Ascending aorta (tissue), 2 donors: ENCODE measurements at regions not wholly inside any gene's neighbourhood (a gene's known extent, or its start where the extent isn't known, plus 50 kb on each side); places are given as distances from the start of the nearest gene placed in this dataset.

Experiments
- DNase-seq, 2 donors: peaks; one replicate each; pipeline ENCODE4 v3.0.0-alpha.2; 2019; ENCODE audit warnings: low spot score in 2 of 2
- H3K27ac ChIP-seq, 2 donors: fragments of 200-600 bp; sonication (generic); one replicate each; pipeline ENCODE4 v1.5.1; 2016 to 2017; ENCODE audit warnings: mild to moderate bottlenecking in 1 of 2
- H3K27me3 ChIP-seq: fragments of 200-600 bp; sonication (generic); one replicate; pipeline ENCODE4 v1.5.1; 2017
- H3K36me3 ChIP-seq, 2 donors: fragments of 200-600 bp; sonication (generic); one replicate each; pipeline ENCODE4 v1.5.1; 2016
- H3K4me1 ChIP-seq, 2 donors: fragments of 200-600 bp; sonication (generic); one replicate each; pipeline ENCODE4 v1.5.1; 2016 to 2017; ENCODE audit warnings: mild to moderate bottlenecking in 1 of 2
- H3K4me3 ChIP-seq, 2 donors: fragments of 200-600 bp; sonication (generic); one replicate each; pipeline ENCODE4 v1.5.1; 2016 to 2017; ENCODE audit warnings: mild to moderate bottlenecking in 1 of 2
- H3K9me3 ChIP-seq, 2 donors: fragments of 200-600 bp; sonication (generic); one replicate each; pipeline ENCODE4 v1.5.1; 2016
- intact Hi-C: fragments of 100-400 bp; cut with DNase I; formaldehyde crosslinking; loops from one replicate; pipeline ENCODE4 v1.15.1; 2023
- TF ChIP-seq, protein P1 (sequence below), 3 experiments: fragments of 200-600 bp in 2 of 3; fragments of 450-650 bp in 1 of 3; sonication (generic) in 2 of 3; IDR thresholded peaks; one replicate each; pipeline ENCODE4 v1.5.1; 2016 to 2019; ENCODE audit warnings: antibody characterized with exemption in 3 of 3, mild to moderate bottlenecking in 1 of 3, moderate library complexity in 1 of 3

DNA sequence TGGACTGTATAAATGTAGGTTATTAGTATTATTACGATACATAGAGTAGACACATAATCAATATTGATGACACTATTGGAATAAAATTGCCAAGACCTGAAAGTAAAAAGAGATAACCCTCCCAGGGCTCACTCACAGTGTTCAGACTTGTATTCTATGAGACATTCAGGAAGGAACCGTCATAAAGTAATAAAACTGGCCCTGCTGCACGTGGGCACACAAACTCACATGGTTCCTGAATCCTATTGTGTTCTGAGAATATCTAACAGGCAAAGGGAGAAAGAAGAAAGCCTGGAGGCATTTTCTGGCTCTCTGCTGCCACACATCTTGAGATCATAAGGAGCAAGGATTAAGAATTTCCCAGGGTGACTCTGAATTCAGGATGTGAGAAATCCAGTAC, 575.9 kb downstream of the HS3ST4 start:
- H3K9me3 ChIP-seq, result no peaks in the 10 kb centered on the region
- no peaks in the 10 kb centered on the region for H3K36me3 ChIP-seq
- DNase-seq, result no peak
- H3K27ac ChIP-seq, result no peak overlapping the region
- no peak overlapping the region for H3K4me3 ChIP-seq
- no peaks in the 10 kb centered on the region for H3K4me1 ChIP-seq
- no peaks in the 10 kb centered on the region for H3K27me3 ChIP-seq
- TF ChIP-seq, protein P1, sequence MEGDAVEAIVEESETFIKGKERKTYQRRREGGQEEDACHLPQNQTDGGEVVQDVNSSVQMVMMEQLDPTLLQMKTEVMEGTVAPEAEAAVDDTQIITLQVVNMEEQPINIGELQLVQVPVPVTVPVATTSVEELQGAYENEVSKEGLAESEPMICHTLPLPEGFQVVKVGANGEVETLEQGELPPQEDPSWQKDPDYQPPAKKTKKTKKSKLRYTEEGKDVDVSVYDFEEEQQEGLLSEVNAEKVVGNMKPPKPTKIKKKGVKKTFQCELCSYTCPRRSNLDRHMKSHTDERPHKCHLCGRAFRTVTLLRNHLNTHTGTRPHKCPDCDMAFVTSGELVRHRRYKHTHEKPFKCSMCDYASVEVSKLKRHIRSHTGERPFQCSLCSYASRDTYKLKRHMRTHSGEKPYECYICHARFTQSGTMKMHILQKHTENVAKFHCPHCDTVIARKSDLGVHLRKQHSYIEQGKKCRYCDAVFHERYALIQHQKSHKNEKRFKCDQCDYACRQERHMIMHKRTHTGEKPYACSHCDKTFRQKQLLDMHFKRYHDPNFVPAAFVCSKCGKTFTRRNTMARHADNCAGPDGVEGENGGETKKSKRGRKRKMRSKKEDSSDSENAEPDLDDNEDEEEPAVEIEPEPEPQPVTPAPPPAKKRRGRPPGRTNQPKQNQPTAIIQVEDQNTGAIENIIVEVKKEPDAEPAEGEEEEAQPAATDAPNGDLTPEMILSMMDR (IDR thresholded peaks at IDR 0.05), result no peak
- intact Hi-C loops, result no loop called here

DNA sequence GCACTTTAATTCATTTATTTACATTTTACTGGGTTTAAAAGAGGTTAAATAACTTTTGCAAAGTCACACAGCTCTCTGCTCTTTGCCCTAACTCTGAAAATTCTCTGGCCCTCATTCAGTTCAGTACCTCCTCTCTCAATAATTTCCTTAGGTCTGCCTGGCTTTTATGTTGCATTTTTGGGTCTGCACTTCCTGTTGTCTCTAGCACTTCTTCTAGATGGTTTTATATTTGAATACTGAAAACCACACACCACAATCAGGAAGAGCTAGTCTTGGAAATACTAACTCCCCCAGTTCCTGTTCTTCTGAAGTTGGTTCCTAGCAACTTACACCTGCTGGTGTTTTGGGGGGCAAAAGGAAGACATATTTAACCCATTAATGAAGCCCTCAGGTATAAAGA, 577.9 kb downstream of the HS3ST4 start:
- no peak for DNase-seq
- H3K4me3 ChIP-seq, result no peak overlapping the region
- no peaks in the 10 kb centered on the region for H3K36me3 ChIP-seq
- no peak overlapping the region for H3K27ac ChIP-seq
- H3K4me1 ChIP-seq, result no peaks in the 10 kb centered on the region
- H3K27me3 ChIP-seq, result no peaks in the 10 kb centered on the region
- H3K9me3 ChIP-seq, result no peaks in the 10 kb centered on the region
- intact Hi-C loops, result no loop called here
- TF ChIP-seq, protein P1 (IDR thresholded peaks at IDR 0.05), result no peak

DNA sequence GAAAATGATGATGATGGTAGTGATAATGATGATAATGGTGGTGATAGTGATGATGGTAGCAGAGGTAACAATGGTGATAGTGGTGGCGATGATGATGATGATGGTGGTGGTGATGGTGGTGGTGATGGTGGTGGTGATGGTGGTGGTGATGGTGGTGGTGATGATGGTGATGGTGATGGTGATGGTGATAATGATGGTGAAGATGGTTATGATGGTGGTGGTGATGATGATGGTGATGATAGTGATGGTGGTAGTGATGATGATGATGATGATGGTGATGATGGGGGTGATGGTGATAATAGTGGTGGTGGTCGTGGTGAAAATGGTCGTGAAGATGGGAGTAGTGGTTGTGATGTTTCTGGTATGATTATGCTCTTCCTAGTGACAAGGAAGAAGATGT, 581.8 kb downstream of the HS3ST4 start:
- DNase-seq, result no peak
- no peaks in the 10 kb centered on the region for H3K4me1 ChIP-seq
- H3K27me3 ChIP-seq, result no peaks in the 10 kb centered on the region
- TF ChIP-seq, protein P1 (IDR thresholded peaks at IDR 0.05), result no peak
- no peaks in the 10 kb centered on the region for H3K9me3 ChIP-seq
- H3K4me3 ChIP-seq, result no peak overlapping the region
- intact Hi-C loops, result no loop called here
- no peaks in the 10 kb centered on the region for H3K36me3 ChIP-seq
- no peak overlapping the region for H3K27ac ChIP-seq

DNA sequence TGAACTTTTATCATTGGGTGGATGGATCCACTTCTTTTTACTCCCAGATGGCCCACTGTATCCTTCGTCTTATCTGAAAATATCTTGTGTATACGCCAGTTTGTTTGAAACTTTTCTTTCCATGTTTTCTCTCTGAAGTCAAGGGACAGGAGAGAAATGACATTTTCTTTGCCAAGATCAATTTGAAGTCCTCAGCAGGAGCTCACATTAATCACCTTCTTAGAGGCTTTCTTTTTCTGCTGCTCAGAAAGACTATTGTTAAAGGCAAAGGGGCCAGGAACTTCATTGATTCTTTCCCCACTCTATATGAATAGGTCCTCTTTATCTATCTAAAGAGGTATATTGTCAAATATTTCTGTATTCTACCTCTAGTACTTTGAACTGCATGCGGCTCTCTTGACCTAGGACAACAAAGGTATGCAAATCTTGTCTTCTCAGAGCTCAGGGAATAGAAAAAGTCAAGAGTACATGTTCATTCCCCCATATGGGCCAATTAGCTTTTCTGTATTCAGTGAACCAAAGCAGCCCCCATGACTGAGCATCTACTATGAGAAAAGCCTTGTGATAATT, 583.3 kb downstream of the HS3ST4 start:
- Histone ChIP-seq H3K27ac (no peak overlapping the region), H3K4me1 (no peaks in the 10 kb centered on the region), H3K4me3 (no peak overlapping the region), H3K27me3 (no peaks in the 10 kb centered on the region), H3K9me3 (no peaks in the 10 kb centered on the region), H3K36me3 (no peaks in the 10 kb centered on the region)
- TF ChIP-seq, protein P1 (IDR thresholded peaks at IDR 0.05), result no peak
- intact Hi-C loops, result no loop called here
- no peak for DNase-seq

DNA sequence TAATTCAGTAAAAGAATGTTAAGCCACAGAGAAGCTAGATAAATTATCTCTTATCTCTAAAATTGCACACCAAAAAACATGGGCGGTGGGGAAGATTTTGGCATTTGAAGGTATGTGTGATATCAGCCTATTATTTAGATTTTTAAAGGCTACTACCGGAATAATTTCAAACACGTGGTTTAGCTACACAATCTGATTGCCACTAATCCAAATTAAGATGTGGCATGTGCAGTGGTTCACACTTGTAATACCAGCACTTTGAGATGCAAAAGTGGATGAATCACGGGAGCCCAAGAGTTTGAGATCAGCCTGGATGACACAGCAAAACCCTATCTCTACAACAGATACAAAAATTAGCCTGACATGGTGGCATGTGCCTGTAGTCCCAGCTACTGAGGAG, 584.5 kb downstream of the HS3ST4 start:
- intact Hi-C loops, result no loop called here
- Histone ChIP-seq H3K4me1 (no peaks in the 10 kb centered on the region), H3K27ac (no peak overlapping the region), H3K36me3 (no peaks in the 10 kb centered on the region), H3K9me3 (no peaks in the 10 kb centered on the region), H3K27me3 (no peaks in the 10 kb centered on the region), H3K4me3 (no peak overlapping the region)
- DNase-seq, result no peak
- TF ChIP-seq, protein P1 (IDR thresholded peaks at IDR 0.05), result no peak
